ENCODE measurements at regions not wholly inside any gene's neighbourhood (a gene's known extent, or its start where the extent isn't known, plus 50 kb on each side); places are given as distances from the start of the nearest gene placed in this dataset.
A peak's percentile ranks its signal among the peaks of the same experiment; 100 is the strongest.

GRCh38 chr5:67495072-67495471 lies 298.5 kb upstream of the CD180 start:
- H3K4me1 ChIP-seq, result peaks cover 7 to 36% (median 13%) of the 10 kb centered on the region in 4 donors
- DNase-seq, result no peak
- H3K27ac ChIP-seq, result peak overlapping the region; percentile 51 to 79 (median 63)
- H3K4me3 ChIP-seq, result no peak overlapping the region
- in situ Hi-C loops (cut with MboI; ENCODE audit: low pct_ligation_motif_present in 1 of 4, low pct_unique_long_range_greater_than_20kb in 1 of 4, low sequenced_read_pairs in 3 of 4) (no loop called here), intact Hi-C loops (cut with DNase I; ENCODE audit: low total_unique reads) (no loop called here)
- H3K27me3 ChIP-seq, result no peaks in the 10 kb centered on the region
- H3K9me3 ChIP-seq, result peaks cover 0 to 4% of the 10 kb centered on the region in 2 donors
- H3K36me3 ChIP-seq, result no peaks in the 10 kb centered on the region
- 67 to 68% methylated on average over 3 of the region's 3 CpGs for WGBS, 2 donors (ENCODE audit: low coverage in 1 of 2)
- TF ChIP-seq EP300 (IDR thresholded peaks at IDR 0.05; ENCODE audit: low read depth) (no peak), POLR2A (IDR thresholded peaks at IDR 0.05) (no peak), POLR2AphosphoS5 (IDR thresholded peaks at IDR 0.05) (no peak), CTCF (IDR thresholded peaks at IDR 0.05) (no peak)

- no peak for DNase-seq
- WGBS, 2 donors (ENCODE audit: low coverage in 1 of 2), result 52 to 79% methylated on average over 3 to 14 of the region's 14 CpGs
- intact Hi-C loops (cut with DNase I; ENCODE audit: low total_unique reads), result no loop called here
These were observed 297.7 kb upstream of the CD180 start for GRCh38 chr5:67494186-67494855.

GRCh38 chr5:67493676-67494075 lies 297.1 kb upstream of the CD180 start:
- Histone ChIP-seq H3K27ac (peak overlapping the region in 2 of 4 donors; percentile 65 to 79), H3K4me1 (peaks cover 7 to 36% (median 13%) of the 10 kb centered on the region in 4 donors), H3K4me3 (no peak overlapping the region), H3K36me3 (no peaks in the 10 kb centered on the region), H3K27me3 (no peaks in the 10 kb centered on the region), H3K9me3 (no peaks in the 10 kb centered on the region)
- peak; percentile 54 for DNase-seq
- in situ Hi-C loops (cut with MboI; ENCODE audit: low pct_ligation_motif_present in 1 of 4, low pct_unique_long_range_greater_than_20kb in 1 of 4, low sequenced_read_pairs in 3 of 4) (no loop called here), intact Hi-C loops (cut with DNase I; ENCODE audit: low total_unique reads) (no loop called here)
- no peak for TF ChIP-seq EP300 (IDR thresholded peaks at IDR 0.05; ENCODE audit: low read depth)
- TF ChIP-seq CTCF (IDR thresholded peaks at IDR 0.05), result peak; percentile 11 to 58 (median 40)
- no peak for TF ChIP-seq POLR2AphosphoS5 (IDR thresholded peaks at IDR 0.05)
- WGBS, 2 donors (ENCODE audit: low coverage in 1 of 2), result 85% methylated on average over 2 of the region's 2 CpGs; no CpG with 5 or more reads in 1 of the 2 donors

More at GRCh38 chr5:67494186-67494855, 297.7 kb upstream of the CD180 start:
- no peaks in the 10 kb centered on the region for H3K27me3 ChIP-seq
- TF ChIP-seq POLR2AphosphoS5 (IDR thresholded peaks at IDR 0.05), result no peak
- TF ChIP-seq POLR2A (IDR thresholded peaks at IDR 0.05), result no peak
- no peak for TF ChIP-seq CTCF (IDR thresholded peaks at IDR 0.05)
- no peak for TF ChIP-seq EP300 (IDR thresholded peaks at IDR 0.05; ENCODE audit: low read depth)
- H3K9me3 ChIP-seq, result peaks cover 0 to under 1% of the 10 kb centered on the region in 2 donors
- in situ Hi-C loops (cut with MboI; ENCODE audit: low pct_ligation_motif_present in 1 of 4, low pct_unique_long_range_greater_than_20kb in 1 of 4, low sequenced_read_pairs in 3 of 4), result no loop called here
- no peak overlapping the region for H3K4me3 ChIP-seq
- H3K36me3 ChIP-seq, result no peaks in the 10 kb centered on the region
- peak overlapping the region; percentile 51 to 79 (median 63) for H3K27ac ChIP-seq
- H3K4me1 ChIP-seq, result peaks cover 7 to 36% (median 13%) of the 10 kb centered on the region in 4 donors

DNA sequence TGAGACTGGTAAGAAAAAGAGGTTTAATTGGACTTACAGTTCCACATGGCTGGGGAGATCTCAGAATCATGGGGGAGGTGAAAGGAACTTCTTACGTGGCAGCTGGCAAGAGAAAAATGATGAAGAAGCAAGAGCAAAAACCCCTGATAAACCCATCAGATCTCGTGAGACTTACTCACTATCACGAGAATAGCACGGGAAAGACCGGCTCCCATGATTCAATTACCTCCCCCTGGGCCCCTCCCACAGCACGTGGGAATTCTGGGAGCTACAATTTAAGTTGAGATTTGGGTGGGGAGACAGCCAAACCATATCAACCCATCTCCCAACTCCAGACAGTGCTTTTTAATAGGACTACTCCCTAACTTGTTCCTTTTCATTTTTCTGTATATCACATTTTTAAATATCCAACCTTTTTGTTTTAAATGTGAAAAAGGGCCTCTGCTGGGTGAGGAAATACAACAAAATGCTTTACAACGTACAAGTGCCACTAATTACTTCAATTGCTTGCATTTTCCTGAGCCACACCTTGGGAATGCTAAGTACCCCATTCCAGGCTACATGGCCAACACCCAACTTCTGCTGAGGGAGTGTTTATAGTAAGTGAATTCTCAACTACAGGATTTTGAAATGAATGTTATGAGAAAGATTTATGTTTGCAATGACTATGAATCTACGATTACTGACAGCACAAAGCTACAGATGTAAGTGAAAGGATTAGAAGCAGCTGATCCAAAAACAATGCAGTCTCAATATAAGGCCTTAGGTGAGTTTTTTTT lies 294.1 kb upstream of the CD180 start:
- peak overlapping the region in 3 of 4 donors; percentile 20 to 61 (median 36) for H3K27ac ChIP-seq
- TF ChIP-seq POLR2A (IDR thresholded peaks at IDR 0.05) (no peak), POLR2AphosphoS5 (IDR thresholded peaks at IDR 0.05) (no peak), EP300 (IDR thresholded peaks at IDR 0.05; ENCODE audit: low read depth) (no peak), CTCF (IDR thresholded peaks at IDR 0.05) (no peak)
- DNase-seq, result peak; percentile 53
- no peaks in the 10 kb centered on the region for H3K36me3 ChIP-seq
- in situ Hi-C loops (cut with MboI; ENCODE audit: low pct_ligation_motif_present in 1 of 4, low pct_unique_long_range_greater_than_20kb in 1 of 4, low sequenced_read_pairs in 3 of 4) (no loop called here), intact Hi-C loops (cut with DNase I; ENCODE audit: low total_unique reads) (no loop called here)
- peaks cover 7 to 36% (median 13%) of the 10 kb centered on the region in 4 donors for H3K4me1 ChIP-seq
- H3K27me3 ChIP-seq, result no peaks in the 10 kb centered on the region
- no peaks in the 10 kb centered on the region for H3K9me3 ChIP-seq
- no peak overlapping the region for H3K4me3 ChIP-seq
- WGBS, 2 donors (ENCODE audit: low coverage in 1 of 2), result 41 to 61% methylated on average over 3 to 8 of the region's 8 CpGs
